ENCODE measurements at regions not wholly inside any gene's neighbourhood (a gene's known extent, or its start where the extent isn't known, plus 50 kb on each side); places are given as distances from the start of the nearest gene placed in this dataset.

DNA sequence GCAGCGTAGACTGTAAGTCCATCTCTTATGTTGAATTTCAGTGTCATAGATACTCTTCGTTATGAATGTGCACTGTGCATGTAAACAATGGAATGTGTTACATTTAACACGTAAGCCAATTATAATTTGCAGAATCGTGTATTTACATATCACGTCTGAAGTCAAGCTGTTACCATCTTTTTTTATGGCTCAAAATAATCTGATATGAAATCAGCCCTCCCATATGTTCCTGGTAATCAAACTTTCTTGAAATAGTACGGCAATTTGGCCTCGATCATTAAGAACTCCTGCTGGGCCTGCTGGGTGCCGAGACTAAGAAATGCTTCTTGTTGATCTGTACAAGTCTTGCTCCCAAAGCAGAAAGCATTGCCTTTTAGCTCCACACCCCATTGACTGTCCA is 89.6 kb upstream of the DOK5 start:
- TF ChIP-seq, protein P1, sequence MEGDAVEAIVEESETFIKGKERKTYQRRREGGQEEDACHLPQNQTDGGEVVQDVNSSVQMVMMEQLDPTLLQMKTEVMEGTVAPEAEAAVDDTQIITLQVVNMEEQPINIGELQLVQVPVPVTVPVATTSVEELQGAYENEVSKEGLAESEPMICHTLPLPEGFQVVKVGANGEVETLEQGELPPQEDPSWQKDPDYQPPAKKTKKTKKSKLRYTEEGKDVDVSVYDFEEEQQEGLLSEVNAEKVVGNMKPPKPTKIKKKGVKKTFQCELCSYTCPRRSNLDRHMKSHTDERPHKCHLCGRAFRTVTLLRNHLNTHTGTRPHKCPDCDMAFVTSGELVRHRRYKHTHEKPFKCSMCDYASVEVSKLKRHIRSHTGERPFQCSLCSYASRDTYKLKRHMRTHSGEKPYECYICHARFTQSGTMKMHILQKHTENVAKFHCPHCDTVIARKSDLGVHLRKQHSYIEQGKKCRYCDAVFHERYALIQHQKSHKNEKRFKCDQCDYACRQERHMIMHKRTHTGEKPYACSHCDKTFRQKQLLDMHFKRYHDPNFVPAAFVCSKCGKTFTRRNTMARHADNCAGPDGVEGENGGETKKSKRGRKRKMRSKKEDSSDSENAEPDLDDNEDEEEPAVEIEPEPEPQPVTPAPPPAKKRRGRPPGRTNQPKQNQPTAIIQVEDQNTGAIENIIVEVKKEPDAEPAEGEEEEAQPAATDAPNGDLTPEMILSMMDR (IDR thresholded peaks at IDR 0.05; ENCODE audit: low read depth, low read length, missing input control): no peak
- TF ChIP-seq TAF1 (conservative IDR thresholded peaks at IDR 0.05): no peak
- no peak for TF ChIP-seq HNF4G (IDR thresholded peaks at IDR 0.05)
- TF ChIP-seq, protein P2, sequence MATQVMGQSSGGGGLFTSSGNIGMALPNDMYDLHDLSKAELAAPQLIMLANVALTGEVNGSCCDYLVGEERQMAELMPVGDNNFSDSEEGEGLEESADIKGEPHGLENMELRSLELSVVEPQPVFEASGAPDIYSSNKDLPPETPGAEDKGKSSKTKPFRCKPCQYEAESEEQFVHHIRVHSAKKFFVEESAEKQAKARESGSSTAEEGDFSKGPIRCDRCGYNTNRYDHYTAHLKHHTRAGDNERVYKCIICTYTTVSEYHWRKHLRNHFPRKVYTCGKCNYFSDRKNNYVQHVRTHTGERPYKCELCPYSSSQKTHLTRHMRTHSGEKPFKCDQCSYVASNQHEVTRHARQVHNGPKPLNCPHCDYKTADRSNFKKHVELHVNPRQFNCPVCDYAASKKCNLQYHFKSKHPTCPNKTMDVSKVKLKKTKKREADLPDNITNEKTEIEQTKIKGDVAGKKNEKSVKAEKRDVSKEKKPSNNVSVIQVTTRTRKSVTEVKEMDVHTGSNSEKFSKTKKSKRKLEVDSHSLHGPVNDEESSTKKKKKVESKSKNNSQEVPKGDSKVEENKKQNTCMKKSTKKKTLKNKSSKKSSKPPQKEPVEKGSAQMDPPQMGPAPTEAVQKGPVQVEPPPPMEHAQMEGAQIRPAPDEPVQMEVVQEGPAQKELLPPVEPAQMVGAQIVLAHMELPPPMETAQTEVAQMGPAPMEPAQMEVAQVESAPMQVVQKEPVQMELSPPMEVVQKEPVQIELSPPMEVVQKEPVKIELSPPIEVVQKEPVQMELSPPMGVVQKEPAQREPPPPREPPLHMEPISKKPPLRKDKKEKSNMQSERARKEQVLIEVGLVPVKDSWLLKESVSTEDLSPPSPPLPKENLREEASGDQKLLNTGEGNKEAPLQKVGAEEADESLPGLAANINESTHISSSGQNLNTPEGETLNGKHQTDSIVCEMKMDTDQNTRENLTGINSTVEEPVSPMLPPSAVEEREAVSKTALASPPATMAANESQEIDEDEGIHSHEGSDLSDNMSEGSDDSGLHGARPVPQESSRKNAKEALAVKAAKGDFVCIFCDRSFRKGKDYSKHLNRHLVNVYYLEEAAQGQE (IDR thresholded peaks at IDR 0.05): no peak

All from liver (tissue), 3 donors.